ENCODE measurements at regions not wholly inside any gene's neighbourhood (a gene's known extent, or its start where the extent isn't known, plus 50 kb on each side); places are given as distances from the start of the nearest gene placed in this dataset.

DNA sequence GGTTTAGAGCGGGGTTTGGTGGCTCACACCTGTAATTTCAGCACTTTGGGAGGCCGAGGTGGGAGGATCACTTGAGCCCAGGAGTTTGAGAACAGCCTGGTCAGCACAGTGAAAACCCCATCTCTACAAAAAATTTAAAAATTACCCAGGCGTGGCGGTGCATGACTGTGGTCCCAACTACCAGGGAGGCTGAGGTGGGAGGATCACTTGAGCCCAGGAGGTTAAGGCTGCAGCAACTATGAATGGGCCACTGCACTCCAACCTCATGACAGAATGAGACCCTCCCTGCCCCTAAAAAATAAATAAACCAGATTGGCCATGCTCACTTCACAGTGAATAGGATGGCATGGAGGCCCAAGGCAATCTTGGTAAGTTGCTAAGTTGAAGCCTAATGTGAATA is 168.9 kb downstream of the RHOU start:
- Histone ChIP-seq H3K27me3 (ENCODE audit: low read depth) (no peaks in the 10 kb centered on the region), H3K27ac (no peak overlapping the region), H3K9me3 (no peaks in the 10 kb centered on the region), H3K4me3 (no peak overlapping the region), H3K4me1 (peaks cover 18% of the 10 kb centered on the region), H3K36me3 (no peaks in the 10 kb centered on the region)
- no peak for DNase-seq
- no peak for ATAC-seq
- TF ChIP-seq, protein P1, sequence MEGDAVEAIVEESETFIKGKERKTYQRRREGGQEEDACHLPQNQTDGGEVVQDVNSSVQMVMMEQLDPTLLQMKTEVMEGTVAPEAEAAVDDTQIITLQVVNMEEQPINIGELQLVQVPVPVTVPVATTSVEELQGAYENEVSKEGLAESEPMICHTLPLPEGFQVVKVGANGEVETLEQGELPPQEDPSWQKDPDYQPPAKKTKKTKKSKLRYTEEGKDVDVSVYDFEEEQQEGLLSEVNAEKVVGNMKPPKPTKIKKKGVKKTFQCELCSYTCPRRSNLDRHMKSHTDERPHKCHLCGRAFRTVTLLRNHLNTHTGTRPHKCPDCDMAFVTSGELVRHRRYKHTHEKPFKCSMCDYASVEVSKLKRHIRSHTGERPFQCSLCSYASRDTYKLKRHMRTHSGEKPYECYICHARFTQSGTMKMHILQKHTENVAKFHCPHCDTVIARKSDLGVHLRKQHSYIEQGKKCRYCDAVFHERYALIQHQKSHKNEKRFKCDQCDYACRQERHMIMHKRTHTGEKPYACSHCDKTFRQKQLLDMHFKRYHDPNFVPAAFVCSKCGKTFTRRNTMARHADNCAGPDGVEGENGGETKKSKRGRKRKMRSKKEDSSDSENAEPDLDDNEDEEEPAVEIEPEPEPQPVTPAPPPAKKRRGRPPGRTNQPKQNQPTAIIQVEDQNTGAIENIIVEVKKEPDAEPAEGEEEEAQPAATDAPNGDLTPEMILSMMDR (IDR thresholded peaks at IDR 0.05): no peak
- intact Hi-C loops (cut with DNase I): no loop called here

DNA sequence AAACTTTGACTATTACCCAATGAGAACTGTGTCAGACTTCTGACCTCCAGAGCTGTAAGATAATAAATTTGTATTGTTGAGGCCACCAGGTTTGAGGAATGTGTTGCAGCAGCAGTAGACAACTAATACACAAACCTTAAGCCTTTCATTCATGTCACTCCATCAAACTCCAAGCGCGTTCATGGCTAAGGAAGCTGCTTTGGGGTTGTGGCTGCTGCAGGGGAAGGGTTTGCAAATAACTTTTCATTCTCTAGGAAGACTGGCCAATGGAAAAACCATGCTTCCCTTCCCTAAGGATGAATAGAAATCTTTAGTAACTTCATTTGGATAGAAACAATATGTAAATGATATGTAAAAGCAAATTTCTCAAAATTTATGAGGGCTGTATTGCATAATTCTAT is 170.4 kb downstream of the RHOU start:
- intact Hi-C loops (cut with DNase I): no loop called here
- TF ChIP-seq, protein P1 (IDR thresholded peaks at IDR 0.05): no peak
- ATAC-seq (no peak), DNase-seq (no peak)
- H3K4me3 ChIP-seq: no peak overlapping the region
- H3K27me3 ChIP-seq (ENCODE audit: low read depth): no peaks in the 10 kb centered on the region
- no peaks in the 10 kb centered on the region for H3K9me3 ChIP-seq
- no peaks in the 10 kb centered on the region for H3K36me3 ChIP-seq
- H3K4me1 ChIP-seq: peaks cover 18% of the 10 kb centered on the region
- no peak overlapping the region for H3K27ac ChIP-seq

DNA sequence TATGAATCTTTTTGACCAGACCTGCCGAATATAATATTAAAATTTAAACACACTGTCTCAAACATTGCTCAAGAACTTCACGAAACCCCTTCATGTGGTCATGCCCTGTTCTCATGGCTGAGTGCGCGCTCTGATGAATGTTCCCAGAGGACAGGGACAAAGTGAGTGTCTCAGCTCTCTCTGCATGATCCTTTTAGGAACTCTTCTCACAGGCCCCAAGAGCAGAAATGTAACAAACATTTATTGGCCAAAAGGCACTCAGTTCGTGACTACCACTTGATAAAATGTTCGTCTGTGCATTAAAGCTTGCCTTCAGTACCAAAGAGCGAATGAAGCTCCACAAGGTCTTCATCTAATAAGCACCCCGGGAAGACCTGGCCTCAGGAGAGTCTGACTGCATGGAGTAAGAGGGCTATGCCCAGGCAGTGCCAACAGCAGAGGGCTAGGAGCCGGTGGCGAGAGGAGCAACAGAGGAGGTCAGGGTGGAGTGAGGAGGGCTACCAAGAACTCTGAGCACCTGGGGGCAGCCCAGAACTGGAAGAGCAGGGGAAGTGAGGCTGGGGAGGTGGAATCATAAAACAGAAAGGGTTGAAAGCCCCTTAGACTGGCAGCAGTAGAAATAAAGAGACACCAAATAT is 171.1 kb downstream of the RHOU start:
- intact Hi-C loops (cut with DNase I): no loop called here
- TF ChIP-seq, protein P1 (IDR thresholded peaks at IDR 0.05): no peak
- Histone ChIP-seq H3K4me1 (peaks cover 18% of the 10 kb centered on the region), H3K4me3 (no peak overlapping the region), H3K27me3 (ENCODE audit: low read depth) (no peaks in the 10 kb centered on the region), H3K9me3 (no peaks in the 10 kb centered on the region), H3K27ac (no peak overlapping the region), H3K36me3 (no peaks in the 10 kb centered on the region)
- DNase-seq (no peak), ATAC-seq (no peak)

DNA sequence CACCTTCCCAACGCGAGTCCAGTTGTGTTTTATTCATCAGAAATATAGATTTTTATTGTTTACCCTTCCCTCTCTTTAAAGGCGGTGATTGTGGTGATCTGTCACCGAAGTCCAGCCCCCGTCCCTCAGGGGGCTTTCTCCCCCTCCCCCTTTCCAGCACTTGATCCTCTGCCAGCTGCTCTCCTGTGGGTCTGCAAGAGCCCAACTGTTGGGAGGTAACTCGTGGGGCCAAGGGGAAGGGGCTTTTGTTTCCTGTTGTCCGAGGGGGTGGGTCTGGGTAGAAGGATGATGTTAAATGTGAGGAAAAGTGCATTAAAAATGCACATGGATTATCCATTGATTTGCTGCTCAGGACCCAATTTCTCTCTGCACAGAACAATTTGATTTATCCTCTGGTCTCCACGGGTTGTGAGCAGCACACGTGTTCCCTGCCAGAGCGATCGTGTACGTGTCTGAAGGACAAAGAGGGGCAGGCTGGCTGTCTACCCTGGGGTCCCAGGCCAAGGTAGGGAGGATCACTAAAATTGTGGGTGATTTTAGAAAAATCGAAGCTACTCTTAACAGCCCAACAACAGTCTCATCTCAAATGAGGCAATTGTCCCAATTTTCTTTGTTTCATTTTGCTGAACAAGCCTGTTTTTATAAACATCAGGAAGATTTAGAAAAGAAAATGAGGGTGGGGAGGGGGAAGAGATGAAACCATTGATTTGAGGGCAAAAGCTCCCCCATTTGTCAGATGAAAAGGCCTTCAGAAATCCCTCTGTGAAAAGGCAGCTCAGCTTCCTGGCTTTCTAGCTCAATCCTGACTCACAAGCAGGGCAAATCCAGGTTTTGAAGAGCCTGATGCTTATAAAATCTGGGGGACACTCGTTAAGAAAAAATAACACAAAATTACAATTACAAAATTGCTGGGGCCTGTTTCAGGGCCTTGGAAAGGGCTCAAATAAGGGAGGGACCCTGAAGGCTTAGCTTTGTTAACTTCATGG is 176.2 kb downstream of the RHOU start:
- ATAC-seq (no peak), DNase-seq (no peak)
- Histone ChIP-seq H3K4me3 (no peak overlapping the region), H3K36me3 (no peaks in the 10 kb centered on the region), H3K4me1 (no peaks in the 10 kb centered on the region), H3K9me3 (no peaks in the 10 kb centered on the region), H3K27me3 (ENCODE audit: low read depth) (no peaks in the 10 kb centered on the region), H3K27ac (no peak overlapping the region)
- intact Hi-C loops (cut with DNase I): no loop called here
- TF ChIP-seq, protein P1 (IDR thresholded peaks at IDR 0.05): no peak

DNA sequence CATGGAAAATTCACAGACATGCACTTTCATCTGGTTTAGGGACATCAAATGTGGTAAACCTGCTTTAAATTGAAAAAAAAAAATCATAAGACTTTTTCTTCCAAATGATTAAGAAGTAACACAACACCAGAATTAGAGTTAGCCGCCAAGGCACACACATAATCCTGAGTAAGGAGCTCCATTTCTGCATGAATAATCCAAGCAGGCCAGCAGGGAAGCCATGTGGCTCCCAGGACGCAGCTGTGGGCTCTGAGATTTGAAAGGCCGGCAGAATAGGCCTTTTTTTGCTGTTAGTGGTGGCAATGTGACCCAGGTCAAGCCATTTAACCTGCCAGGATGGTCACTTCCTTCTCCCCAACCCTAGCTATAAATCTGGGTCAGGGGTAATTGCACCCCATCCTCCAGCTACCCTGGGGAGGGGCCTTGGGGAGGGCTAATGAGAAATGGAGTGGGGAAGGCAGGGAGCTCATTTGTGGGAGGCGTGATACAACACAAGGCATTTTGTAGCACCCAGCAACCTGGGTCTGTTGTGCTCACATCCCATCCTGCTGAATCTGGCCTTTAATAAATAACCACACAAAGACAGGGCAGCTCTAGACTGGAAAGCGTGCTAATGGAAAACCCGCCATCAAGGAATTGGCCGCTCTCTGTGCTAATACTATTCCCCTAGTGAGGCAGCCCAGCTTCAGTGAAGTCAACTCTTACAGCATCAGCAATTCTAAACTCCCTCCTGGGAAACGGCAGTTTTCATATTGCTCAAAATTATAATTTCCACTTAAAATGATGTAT is 178.5 kb downstream of the RHOU start:
- intact Hi-C loops (cut with DNase I): no loop called here
- TF ChIP-seq, protein P1 (IDR thresholded peaks at IDR 0.05): no peak
- Histone ChIP-seq H3K27ac (no peak overlapping the region), H3K9me3 (no peaks in the 10 kb centered on the region), H3K4me1 (no peaks in the 10 kb centered on the region), H3K4me3 (no peak overlapping the region), H3K27me3 (ENCODE audit: low read depth) (no peaks in the 10 kb centered on the region), H3K36me3 (no peaks in the 10 kb centered on the region)
- ATAC-seq (no peak), DNase-seq (no peak)

All from lower lobe of right lung (tissue), 2 donors.